HG03097 (cell line): ENCODE measurements at regions not wholly inside any gene's neighbourhood (a gene's known extent, or its start where the extent isn't known, plus 50 kb on each side); places are given as distances from the start of the nearest gene placed in this dataset.

Experiments used
- ATAC-seq: cut with Tn5 transposase; IDR thresholded peaks from one replicate; pipeline ENCODE4 v1.9.1; 2021; ENCODE audit not compliant: unreplicated experiment, low FRiP score

GRCh38 chr11:11757909-11758308 is 83.9 kb upstream of the USP47 start:
- no peak for ATAC-seq

- no peak for ATAC-seq
Measured at GRCh38 chr11:11756718-11757117, 85.1 kb upstream of the USP47 start.

GRCh38 chr11:11755871-11756270 is 85.9 kb upstream of the USP47 start:
- no peak for ATAC-seq

- ATAC-seq, result no peak
Measured at GRCh38 chr11:11752679-11753078, 89.1 kb upstream of the USP47 start.

DNA sequence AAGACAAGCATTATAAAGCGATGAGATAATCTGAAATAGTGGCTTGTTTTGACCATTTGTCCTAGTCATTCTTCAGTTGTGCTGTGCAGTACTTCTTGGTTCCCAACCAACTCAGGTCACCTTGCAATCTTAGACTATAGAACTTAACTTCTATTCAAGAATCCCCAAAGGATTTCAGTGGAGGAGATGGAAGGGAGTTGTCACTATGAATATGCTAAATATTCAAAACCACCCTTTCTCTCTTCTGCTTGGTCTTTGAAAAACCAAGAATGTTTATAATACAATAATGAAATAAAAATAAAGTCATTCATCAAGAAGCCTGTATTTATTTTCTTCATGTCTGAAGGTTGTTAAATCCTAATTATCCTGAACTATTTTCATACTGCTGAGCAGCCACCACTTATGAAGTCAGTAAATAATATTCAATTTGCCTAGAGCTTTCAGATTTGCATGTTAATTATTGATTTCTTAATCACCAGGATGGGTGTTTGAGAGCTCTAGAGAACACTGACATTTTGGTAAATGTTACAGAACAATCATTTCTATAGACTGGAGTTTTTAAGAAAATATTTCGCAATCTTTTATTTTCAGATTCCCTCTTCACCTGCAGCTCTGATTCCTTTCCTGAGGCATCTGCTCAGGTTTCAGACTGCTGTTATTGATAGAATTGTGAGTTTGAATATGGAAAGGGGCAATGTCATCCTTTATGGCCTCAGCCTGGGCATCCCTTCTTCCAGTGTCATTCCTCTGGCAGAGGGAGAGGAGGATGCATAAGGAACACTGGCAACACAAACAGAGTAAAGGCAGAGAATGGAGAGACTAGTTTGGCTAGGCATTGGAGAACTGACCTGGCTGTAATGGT is 91.5 kb upstream of the USP47 start:
- ATAC-seq, result no peak

GRCh38 chr11:11748706-11749365 is 92.9 kb upstream of the USP47 start:
- no peak for ATAC-seq

GRCh38 chr11:11747570-11747969 is 94.2 kb upstream of the USP47 start:
- ATAC-seq, result no peak

GRCh38 chr11:11746449-11746848 is 95.3 kb upstream of the USP47 start:
- ATAC-seq, result no peak

GRCh38 chr11:11743216-11743615 is 98.6 kb upstream of the USP47 start:
- no peak for ATAC-seq

GRCh38 chr11:11742486-11742885 is 99.3 kb upstream of the USP47 start:
- no peak for ATAC-seq

- no peak for ATAC-seq
Measured at GRCh38 chr11:11740836-11741235, 100.9 kb upstream of the USP47 start.

- no peak for ATAC-seq
Measured at GRCh38 chr11:11740073-11740702, 101.6 kb upstream of the USP47 start.

- ATAC-seq, result no peak
Measured at GRCh38 chr11:11738370-11738769, 103.4 kb upstream of the USP47 start.

- no peak for ATAC-seq
Measured at GRCh38 chr11:11735586-11735985, 106.2 kb upstream of the USP47 start.

- ATAC-seq, result no peak
Measured at GRCh38 chr11:11733246-11733747, 108.5 kb upstream of the USP47 start.

DNA sequence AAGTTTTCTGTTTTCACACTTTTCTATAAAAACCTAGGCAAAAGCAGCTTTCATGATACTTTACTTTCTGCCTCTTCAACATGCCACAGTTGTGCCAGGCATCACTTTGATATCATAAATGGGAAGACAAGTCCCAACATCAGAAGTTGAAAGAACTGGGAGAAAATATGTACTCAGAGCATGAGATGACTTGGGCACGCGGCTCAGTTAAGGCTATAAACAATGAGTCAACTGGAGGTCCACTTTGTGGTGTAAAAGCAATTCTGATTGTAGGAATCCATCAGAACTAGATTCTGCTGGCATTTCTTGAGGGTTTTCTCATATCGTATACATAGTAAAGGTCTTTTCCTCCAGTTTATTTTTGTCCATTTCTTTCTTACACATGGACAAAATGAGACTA is 109.7 kb upstream of the USP47 start:
- ATAC-seq, result no peak

GRCh38 chr11:11731311-11732083 is 109.7 kb upstream of the GALNT18 start:
- no peak for ATAC-seq

GRCh38 chr11:11728386-11728785 is 106.6 kb upstream of the GALNT18 start:
- no peak for ATAC-seq

- ATAC-seq, result no peak
Measured at GRCh38 chr11:11725438-11725837, 103.6 kb upstream of the GALNT18 start.

- no peak for ATAC-seq
Measured at GRCh38 chr11:11724994-11725393, 103.2 kb upstream of the GALNT18 start.

DNA sequence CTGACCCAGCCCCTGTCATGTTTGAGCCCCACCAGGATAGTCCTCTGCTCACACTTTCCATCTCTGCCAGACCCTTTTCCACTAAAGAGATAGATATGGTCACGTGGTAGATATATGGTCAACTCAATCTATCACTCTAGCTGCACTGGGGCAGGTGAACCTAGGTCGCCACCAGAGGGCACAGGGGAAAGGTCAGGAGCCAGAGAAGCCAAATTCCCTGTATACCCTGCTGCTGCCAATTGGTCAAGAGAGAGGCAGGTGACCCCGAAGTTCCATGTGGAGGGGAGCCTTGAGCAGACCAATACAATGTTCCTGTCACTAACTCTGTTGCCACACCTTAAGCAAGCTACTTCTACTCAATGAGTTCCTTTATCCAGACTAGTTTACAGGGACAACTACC is 101.1 kb upstream of the GALNT18 start:
- ATAC-seq, result no peak
